ENCODE measurements at regions not wholly inside any gene's neighbourhood (a gene's known extent, or its start where the extent isn't known, plus 50 kb on each side); places are given as distances from the start of the nearest gene placed in this dataset.

GRCh38 chr3:23044463-23044862 is 158.7 kb upstream of the UBE2E2 start:
- H3K27me3 ChIP-seq: no peaks in the 10 kb centered on the region
- H3K4me1 ChIP-seq: no peaks in the 10 kb centered on the region
- H3K9me3 ChIP-seq: no peaks in the 10 kb centered on the region
- H3K27ac ChIP-seq: no peak overlapping the region
- no peak for TF ChIP-seq POLR2A (IDR thresholded peaks at IDR 0.05)
- TF ChIP-seq, protein P1, sequence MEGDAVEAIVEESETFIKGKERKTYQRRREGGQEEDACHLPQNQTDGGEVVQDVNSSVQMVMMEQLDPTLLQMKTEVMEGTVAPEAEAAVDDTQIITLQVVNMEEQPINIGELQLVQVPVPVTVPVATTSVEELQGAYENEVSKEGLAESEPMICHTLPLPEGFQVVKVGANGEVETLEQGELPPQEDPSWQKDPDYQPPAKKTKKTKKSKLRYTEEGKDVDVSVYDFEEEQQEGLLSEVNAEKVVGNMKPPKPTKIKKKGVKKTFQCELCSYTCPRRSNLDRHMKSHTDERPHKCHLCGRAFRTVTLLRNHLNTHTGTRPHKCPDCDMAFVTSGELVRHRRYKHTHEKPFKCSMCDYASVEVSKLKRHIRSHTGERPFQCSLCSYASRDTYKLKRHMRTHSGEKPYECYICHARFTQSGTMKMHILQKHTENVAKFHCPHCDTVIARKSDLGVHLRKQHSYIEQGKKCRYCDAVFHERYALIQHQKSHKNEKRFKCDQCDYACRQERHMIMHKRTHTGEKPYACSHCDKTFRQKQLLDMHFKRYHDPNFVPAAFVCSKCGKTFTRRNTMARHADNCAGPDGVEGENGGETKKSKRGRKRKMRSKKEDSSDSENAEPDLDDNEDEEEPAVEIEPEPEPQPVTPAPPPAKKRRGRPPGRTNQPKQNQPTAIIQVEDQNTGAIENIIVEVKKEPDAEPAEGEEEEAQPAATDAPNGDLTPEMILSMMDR (IDR thresholded peaks at IDR 0.05): no peak
- intact Hi-C loops (cut with DNase I; ENCODE audit: low total_unique reads): no loop called here
- H3K4me3 ChIP-seq: no peak overlapping the region
- DNase-seq: no peak
- no peaks in the 10 kb centered on the region for H3K36me3 ChIP-seq

DNA sequence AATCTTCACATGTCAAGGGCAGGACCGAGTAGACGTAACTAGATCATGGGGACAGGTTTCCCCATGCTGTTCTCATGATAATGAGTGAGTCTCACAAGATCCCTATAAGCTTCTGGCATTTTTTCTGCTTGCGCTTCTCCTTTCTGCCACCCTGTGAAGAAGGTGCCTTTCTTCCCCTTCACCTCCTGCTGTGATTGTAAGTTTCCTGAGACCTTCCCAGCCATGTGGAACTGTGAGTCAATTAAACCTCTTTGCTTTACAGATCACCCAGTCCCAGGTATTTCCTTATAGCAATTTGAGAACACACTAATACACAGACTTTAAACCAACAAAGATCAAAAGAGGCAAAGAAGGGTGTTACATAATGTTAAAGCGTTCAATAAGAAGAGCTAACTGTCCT is 156.6 kb upstream of the UBE2E2 start:
- H3K4me1 ChIP-seq: no peaks in the 10 kb centered on the region
- no peak overlapping the region for H3K4me3 ChIP-seq
- no peak for DNase-seq
- no peaks in the 10 kb centered on the region for H3K36me3 ChIP-seq
- no peak for TF ChIP-seq POLR2A (IDR thresholded peaks at IDR 0.05)
- TF ChIP-seq, protein P1 (IDR thresholded peaks at IDR 0.05): no peak
- intact Hi-C loops (cut with DNase I; ENCODE audit: low total_unique reads): no loop called here
- no peaks in the 10 kb centered on the region for H3K9me3 ChIP-seq
- H3K27me3 ChIP-seq: no peaks in the 10 kb centered on the region
- H3K27ac ChIP-seq: no peak overlapping the region

- Histone ChIP-seq H3K4me1 (no peaks in the 10 kb centered on the region), H3K9me3 (no peaks in the 10 kb centered on the region), H3K36me3 (no peaks in the 10 kb centered on the region), H3K27me3 (no peaks in the 10 kb centered on the region), H3K4me3 (no peak overlapping the region), H3K27ac (no peak overlapping the region)
- no peak for DNase-seq
- intact Hi-C loops (cut with DNase I; ENCODE audit: low total_unique reads): no loop called here
- TF ChIP-seq, protein P1 (IDR thresholded peaks at IDR 0.05): no peak
- no peak for TF ChIP-seq POLR2A (IDR thresholded peaks at IDR 0.05)
Observed at GRCh38 chr3:23051240-23052140, 151.6 kb upstream of the UBE2E2 start.

- TF ChIP-seq, protein P1 (IDR thresholded peaks at IDR 0.05): no peak
- TF ChIP-seq POLR2A (IDR thresholded peaks at IDR 0.05): no peak
- Histone ChIP-seq H3K4me1 (no peaks in the 10 kb centered on the region), H3K9me3 (no peaks in the 10 kb centered on the region), H3K4me3 (no peak overlapping the region), H3K36me3 (no peaks in the 10 kb centered on the region), H3K27me3 (no peaks in the 10 kb centered on the region), H3K27ac (no peak overlapping the region)
- DNase-seq: no peak
- intact Hi-C loops (cut with DNase I; ENCODE audit: low total_unique reads): no loop called here
Observed at GRCh38 chr3:23052208-23052607, 150.9 kb upstream of the UBE2E2 start.

DNA sequence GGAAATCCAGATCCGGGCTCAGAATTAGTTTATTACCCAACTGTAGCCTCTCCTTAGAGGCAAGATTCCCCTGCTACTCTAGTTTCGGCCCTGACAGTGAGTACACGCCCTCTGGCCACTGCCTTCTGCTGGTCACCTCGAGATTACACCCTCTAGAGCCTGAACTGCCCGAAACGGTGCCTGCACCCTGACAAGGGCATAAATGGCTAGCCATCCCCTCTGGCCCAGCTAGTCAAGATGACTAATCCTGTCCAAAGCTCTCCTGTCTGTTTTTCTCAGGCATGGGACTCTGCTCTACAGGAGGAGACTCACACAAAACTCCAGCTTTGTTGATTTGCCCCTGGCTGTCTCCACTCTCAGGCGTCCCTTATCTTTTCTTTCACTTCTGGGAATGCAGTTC is 150.5 kb upstream of the UBE2E2 start:
- Histone ChIP-seq H3K4me3 (no peak overlapping the region), H3K36me3 (no peaks in the 10 kb centered on the region), H3K27ac (no peak overlapping the region), H3K4me1 (no peaks in the 10 kb centered on the region), H3K9me3 (no peaks in the 10 kb centered on the region), H3K27me3 (no peaks in the 10 kb centered on the region)
- no peak for DNase-seq
- TF ChIP-seq, protein P1 (IDR thresholded peaks at IDR 0.05): no peak
- no peak for TF ChIP-seq POLR2A (IDR thresholded peaks at IDR 0.05)
- intact Hi-C loops (cut with DNase I; ENCODE audit: low total_unique reads): no loop called here
